ENCODE measurements at regions not wholly inside any gene's neighbourhood (a gene's known extent, or its start where the extent isn't known, plus 50 kb on each side); places are given as distances from the start of the nearest gene placed in this dataset.

- no peak for DNase-seq
Observed at GRCh38 chr4:141783770-141784169, 147.4 kb downstream of the IL15 start.

GRCh38 chr4:141786946-141787345 lies 150.6 kb downstream of the IL15 start:
- DNase-seq: no peak

- no peak for DNase-seq
Observed at GRCh38 chr4:141788169-141788915, 152.0 kb downstream of the IL15 start.

GRCh38 chr4:141789716-141790115 lies 153.3 kb downstream of the IL15 start:
- no peak for DNase-seq

GRCh38 chr4:141792164-141792563 lies 155.8 kb downstream of the IL15 start:
- DNase-seq: no peak

- DNase-seq: no peak
Observed at GRCh38 chr4:141797966-141798365, 161.6 kb downstream of the IL15 start.

GRCh38 chr4:141801558-141801957 lies 165.2 kb downstream of the IL15 start:
- DNase-seq: no peak

GRCh38 chr4:141802333-141802732 lies 165.9 kb downstream of the IL15 start:
- no peak for DNase-seq

- no peak for DNase-seq
Observed at GRCh38 chr4:141804836-141805235, 168.5 kb downstream of the IL15 start.

GRCh38 chr4:141807103-141807891 lies 170.9 kb downstream of the IL15 start:
- no peak for DNase-seq

GRCh38 chr4:141810038-141810711 lies 173.8 kb downstream of the IL15 start:
- no peak for DNase-seq

GRCh38 chr4:141810712-141811375 lies 174.5 kb downstream of the IL15 start:
- DNase-seq: no peak

- DNase-seq: no peak
Observed at GRCh38 chr4:141812158-141812557, 175.8 kb downstream of the IL15 start.

GRCh38 chr4:141814499-141814898 lies 178.1 kb downstream of the IL15 start:
- no peak for DNase-seq

- no peak for DNase-seq
Observed at GRCh38 chr4:141815646-141816045, 179.3 kb downstream of the IL15 start.

- no peak for DNase-seq
Observed at GRCh38 chr4:141826260-141826659, 189.9 kb downstream of the IL15 start.

GRCh38 chr4:141833209-141833608 lies 196.8 kb downstream of the IL15 start:
- DNase-seq: no peak

GRCh38 chr4:141840299-141840986 lies 204.1 kb downstream of the IL15 start:
- DNase-seq: no peak

- no peak for DNase-seq
Observed at GRCh38 chr4:141843136-141843535, 206.8 kb downstream of the IL15 start.

GRCh38 chr4:141845901-141846300 lies 209.5 kb downstream of the IL15 start:
- no peak for DNase-seq

GRCh38 chr4:141849367-141849766 lies 213.0 kb downstream of the IL15 start:
- DNase-seq: no peak

GRCh38 chr4:141849778-141850177 lies 213.4 kb downstream of the IL15 start:
- no peak for DNase-seq

Data from NCI-H446 (cell line).